ENCODE measurements at regions not wholly inside any gene's neighbourhood (a gene's known extent, or its start where the extent isn't known, plus 50 kb on each side); places are given as distances from the start of the nearest gene placed in this dataset.

DNA sequence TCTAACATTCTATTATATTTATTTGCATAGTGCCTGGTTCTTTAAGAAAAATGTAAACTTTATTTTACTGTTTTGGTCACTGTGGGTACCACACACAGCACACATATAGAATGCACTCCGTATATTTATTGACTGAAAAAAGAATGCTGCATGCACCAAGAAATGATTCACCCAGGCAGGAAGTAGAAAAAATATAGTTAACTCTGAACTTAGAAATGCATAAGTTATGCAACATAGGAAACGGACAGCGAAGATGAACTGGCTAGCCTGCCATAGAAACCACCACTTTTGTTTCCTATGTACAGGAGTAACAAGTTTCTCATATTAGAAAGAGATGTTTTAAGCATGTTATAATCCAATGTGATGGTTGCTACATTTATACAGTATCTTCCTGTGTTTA lies 635.8 kb downstream of the DSC3 start:
- TF ChIP-seq CTCF (IDR thresholded peaks at IDR 0.05): no peak
- TF ChIP-seq POLR2A (IDR thresholded peaks at IDR 0.05): no peak

Data from uterus (tissue), 2 donors.